ENCODE measurements at regions not wholly inside any gene's neighbourhood (a gene's known extent, or its start where the extent isn't known, plus 50 kb on each side); places are given as distances from the start of the nearest gene placed in this dataset.

DNA sequence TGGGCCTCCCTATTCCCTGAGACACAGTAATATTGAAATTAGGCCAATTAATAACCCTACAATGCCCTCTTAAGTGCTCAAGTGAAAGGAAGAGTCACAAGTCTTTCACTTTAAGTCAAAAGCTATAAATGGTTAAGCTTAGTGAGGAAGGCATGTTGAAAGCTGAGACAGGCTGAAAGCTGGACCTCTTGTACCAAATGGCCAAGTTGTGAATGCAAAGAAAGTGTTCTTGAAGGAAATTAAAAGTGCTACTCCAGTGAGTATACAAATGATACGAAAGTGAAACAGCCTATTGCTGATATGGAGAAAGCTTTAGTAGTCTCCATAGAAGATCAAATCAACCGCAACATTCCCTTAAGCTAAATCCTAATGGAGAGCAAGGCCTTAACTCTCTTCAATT is 140.8 kb downstream of the PTCSC3 start:
- no peak for DNase-seq

DNA sequence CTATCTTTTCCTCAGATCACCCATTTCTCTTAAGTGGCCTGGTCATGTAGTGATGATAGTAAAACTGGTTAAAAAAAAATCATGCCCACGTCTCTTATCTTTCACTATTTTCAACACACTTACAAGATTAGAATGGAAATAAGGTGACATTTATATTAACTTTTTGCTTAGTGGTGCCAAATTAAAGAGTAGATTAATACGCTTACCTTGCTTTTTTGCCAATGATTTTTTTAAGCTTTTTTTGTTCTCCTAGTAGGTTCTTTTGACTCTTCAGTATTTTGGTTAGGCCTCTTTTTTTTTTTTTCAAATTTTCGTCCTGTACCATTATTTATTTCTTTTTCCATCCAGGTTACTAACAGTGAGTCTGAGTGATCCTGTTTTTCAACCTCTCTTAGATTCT is 147.9 kb downstream of the PTCSC3 start:
- DNase-seq: no peak

GRCh38 chr14:36028218-36028617 is 148.3 kb downstream of the PTCSC3 start:
- DNase-seq: no peak

- DNase-seq: no peak
These were observed 149.2 kb downstream of the PTCSC3 start for GRCh38 chr14:36027354-36027753.

DNA sequence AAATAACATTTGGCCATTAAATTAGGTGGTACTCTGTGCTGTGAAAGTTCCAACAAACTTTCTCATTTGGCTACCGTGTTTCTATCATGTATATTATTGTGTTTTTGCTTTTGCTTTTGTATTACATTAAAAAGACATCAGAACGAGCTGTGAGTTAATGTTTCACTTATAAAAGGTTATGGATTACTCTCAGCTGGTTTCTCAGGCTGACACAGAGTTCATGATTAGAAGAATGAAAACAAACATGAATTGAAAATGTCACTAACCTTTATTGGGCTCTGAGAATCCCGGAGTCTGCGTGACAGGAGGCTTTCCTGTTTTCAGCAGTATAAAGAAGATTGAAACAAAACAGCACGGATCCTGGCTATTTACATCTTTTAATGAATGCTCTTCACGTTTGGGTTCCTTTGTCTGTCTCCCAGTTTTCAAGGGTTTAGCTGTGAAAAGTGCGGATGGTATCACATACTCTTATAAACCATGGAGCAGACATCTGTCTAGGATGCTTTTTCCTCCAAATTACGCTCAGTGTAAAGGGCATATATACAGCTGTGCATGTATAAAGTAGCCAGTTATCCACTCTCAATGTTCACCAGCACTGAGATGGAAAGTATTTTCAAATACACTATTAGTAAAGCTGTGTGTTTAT is 153.6 kb downstream of the PTCSC3 start:
- DNase-seq: peak in 2 of 51 donors; percentile 50 to 57

DNA sequence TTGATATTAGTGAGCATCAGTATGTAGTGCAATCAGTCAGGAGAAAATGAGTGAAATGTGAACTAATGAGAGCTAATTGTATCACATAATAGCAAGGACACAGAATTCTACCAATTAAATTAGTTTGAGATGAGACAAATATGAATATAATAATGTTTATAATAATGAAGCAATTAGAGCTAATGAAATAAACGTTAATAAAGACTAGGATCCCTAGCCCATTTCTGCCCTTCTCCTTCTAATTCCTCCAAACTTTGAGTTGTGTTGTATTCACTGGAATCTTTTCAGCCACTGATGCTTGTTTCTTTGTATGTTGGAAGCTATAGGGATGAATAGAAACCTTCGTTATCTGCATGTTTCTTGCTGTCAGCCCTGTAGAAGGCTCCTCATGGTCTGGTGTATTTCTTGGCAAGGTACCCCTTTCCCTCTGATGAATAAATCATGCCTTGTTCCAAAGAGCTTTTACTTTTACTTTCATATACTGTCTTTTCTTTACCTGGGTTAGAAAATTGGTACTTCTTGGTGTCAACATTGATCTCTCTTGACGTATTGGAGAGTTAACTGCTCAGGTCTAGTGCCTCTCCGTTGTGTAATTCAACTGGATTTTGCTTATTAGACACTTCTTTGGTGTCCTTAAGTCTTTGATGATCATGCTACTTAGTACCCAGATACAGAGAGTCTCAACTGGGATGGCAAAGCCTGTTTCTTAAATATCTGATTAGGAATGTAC is 154.8 kb downstream of the PTCSC3 start:
- DNase-seq: peak in 2 of 51 donors; percentile 34 to 41

- DNase-seq: peak in 2 of 51 donors; percentile 49 to 82
These were observed 155.5 kb downstream of the PTCSC3 start for GRCh38 chr14:36021030-36021422.

GRCh38 chr14:36020120-36021029 is 156.1 kb downstream of the PTCSC3 start:
- DNase-seq: peak in 4 of 51 donors; percentile 6 to 82 (median 30)

GRCh38 chr14:36019126-36019525 is 157.4 kb downstream of the PTCSC3 start:
- DNase-seq: peak in 2 of 51 donors; percentile 18 to 35

DNA sequence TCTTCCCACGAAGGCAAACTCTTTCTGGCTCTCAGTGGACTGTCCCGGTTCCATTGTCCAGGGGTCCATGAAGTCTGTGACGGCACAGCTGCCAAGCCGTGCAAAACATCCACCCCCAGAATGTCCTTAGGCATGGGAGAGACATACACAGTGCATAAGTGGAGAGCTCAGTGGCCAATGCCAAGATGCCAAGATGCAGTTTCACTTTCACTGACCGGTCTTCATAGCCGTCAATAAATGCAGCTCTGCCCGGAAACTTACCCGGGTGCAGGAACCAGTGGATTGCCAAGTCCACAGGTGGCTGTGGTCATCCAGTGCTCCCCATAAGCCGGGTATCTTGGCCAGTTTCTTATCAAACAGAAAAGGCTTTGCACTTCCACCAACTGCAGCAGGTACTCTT is 162.3 kb downstream of the PTCSC3 start:
- DNase-seq: peak in 3 of 51 donors; percentile 11 to 35 (median 18)

- no peak for DNase-seq
These were observed 163.0 kb downstream of the PTCSC3 start for GRCh38 chr14:36013483-36013882.

DNA sequence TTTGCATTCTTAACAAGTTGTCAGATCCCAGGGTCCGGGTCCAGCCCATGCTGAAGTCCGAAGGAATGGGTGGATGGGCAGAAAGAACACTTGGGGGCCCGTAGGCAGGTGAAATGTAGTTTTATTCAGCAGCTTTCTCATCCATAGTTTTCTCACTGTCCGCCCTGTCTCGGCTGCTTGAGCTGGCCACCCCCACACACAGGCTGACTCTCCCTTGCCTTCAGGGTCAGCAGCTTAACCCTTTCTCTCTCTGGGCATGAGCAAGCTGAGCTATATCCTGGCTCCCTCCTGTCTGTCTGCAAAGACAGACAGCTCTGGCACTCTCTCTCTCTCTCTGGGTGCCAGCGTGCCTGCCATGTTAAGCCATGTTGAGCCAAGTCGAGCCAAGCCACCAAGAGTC is 163.9 kb downstream of the PTCSC3 start:
- DNase-seq: no peak

DNA sequence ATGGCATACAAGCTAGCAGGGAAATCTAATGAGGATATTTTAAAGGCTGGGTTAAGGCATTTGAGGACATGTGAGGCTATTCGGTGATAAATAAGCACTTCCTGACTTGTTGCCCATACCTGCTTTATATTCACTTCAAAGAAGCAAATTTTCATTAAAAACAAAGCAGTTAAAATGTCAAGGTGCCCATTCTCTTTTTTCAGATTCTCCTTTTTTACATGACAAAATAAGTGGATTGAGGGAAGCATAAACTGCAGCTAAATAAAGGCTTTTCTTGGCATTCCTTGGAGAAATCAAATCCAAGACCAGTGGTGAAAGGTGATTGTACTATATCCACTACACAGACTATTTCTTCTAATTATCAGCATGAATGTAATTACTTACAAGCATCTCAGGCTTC is 166.9 kb downstream of the PTCSC3 start:
- DNase-seq: no peak

DNA sequence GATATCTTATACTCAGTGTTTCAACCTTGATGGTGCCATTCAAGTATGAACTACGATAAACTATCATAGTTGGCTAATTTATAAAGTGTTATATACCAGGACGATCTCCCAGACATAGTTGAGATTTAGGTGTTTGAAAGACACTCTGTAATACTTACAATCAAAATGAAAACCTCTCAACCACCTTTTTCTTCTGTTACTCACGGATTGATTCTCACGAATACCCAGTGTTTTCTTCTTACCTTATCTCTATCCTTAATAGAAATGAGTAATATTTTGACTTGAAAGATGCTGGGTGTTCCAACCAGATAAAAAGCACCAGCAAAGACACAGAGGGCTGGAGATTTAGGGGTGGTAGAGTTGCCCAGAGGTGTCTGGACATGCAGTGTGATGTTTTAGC is 169.9 kb downstream of the PTCSC3 start:
- DNase-seq: no peak

DNA sequence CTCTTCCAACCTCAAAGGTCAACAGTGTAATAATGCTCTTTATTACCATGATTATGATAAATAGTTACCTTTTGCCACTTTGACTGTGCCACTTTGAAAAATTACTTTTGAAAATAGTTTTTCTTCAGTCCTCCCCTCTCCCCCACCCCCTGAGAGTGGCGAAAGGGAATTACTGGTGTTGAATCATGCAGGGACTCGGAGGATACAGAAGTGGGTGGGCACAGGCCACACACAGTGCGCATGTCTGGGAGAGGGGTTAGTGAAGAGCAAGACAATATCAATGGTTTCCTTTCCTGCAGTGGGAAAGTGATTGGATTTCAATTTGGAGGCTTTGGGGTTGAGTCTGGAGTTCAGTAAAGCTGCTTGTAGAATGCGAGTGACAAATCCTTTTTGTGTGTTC is 170.9 kb downstream of the PTCSC3 start:
- no peak for DNase-seq

- no peak for DNase-seq
These were observed 174.6 kb downstream of the PTCSC3 start for GRCh38 chr14:36001936-36002335.

- no peak for DNase-seq
These were observed 173.2 kb downstream of the BRMS1L start for GRCh38 chr14:35999294-35999693.

DNA sequence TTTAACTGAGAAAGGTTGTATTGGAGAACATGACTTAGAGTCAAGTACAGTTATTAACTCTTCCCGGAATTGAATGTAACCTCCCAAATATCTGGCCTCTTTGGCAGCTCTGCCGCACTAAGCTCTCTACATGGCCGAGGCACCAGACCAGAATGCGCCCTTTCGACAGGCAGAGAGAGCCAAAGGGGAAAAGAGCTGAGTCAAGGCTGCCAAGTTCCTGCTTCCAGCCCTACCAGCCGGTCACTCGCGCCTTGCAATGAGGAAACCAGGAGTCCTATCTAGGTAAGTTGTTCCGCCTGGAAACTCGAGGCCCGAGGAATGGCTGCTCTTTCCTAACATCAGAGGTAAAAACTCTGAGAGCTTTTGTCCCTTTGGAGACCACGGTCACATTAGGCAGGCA is 172.2 kb downstream of the BRMS1L start:
- peak in 15 of 51 donors; percentile 11 to 44 (median 24) for DNase-seq

GRCh38 chr14:35993684-35993960 is 167.5 kb downstream of the BRMS1L start:
- no peak for DNase-seq

DNA sequence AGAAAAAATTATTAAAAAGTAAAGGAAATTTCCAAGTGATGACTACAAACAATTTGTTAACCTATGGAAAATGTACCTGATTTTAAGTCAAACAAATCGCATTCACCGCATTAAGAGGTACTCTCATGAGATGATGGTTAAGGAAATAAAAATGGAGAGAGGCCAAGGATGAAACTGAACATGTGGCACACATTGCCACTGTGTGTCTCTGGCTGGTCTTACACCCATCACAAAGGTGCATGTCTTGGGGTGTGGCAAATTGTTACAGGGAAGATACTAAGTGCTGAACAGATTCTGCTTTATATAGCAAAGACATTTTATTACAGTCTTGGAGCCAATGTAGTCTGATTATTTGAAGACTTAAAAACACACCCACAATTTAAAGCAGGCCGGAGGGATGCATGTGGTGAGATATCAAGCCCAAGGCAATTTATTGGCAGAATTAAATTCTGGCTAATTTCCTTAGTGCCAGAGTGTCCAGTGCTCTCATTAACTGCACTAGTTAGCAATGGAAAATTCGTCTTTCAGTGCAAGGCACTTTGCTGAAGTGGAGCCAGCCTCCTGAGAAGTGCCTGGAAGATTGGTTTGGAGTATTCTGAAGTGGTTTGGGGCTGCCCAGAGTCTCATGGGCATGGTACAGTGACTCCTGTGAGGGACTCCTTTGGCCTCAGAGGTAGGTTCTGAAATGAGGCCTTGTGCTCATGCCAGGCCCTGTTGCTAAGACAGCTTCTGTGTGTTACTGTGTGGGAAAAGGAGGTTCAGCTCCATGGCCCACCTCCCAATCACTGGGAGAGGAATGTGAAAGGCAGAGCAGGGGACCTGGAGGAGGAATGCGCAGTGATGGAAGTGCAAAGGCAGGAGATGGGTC is 166.9 kb downstream of the BRMS1L start:
- peak in 13 of 51 donors; percentile 3 to 50 (median 20) for DNase-seq

DNA sequence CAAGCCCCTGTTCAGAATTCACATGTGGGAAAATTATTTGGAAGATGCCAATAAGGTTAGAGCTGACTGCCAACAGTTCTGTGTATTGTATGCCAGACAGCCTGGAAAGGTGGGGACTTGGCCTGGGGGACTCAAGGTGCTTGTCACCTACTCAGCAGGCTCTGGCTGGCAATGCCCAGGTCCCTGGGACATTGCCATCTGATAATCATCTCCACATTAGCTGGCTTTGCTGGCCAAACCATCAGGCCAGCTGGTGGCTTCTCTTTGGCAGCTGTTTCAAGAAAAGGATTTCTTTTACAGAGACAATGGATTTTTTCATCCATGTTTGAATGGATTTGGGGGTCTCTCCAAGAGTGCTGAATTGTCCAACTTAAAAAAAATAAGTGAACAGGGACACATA is 165.2 kb downstream of the BRMS1L start:
- DNase-seq: peak in 5 of 51 donors; percentile 9 to 34 (median 16)

All from hypothalamus (tissue), 51 donors.